ENCODE measurements at regions not wholly inside any gene's neighbourhood (a gene's known extent, or its start where the extent isn't known, plus 50 kb on each side); places are given as distances from the start of the nearest gene placed in this dataset.

- TF ChIP-seq POLR2A (IDR thresholded peaks at IDR 0.05), result no peak
- TF ChIP-seq CTCF (IDR thresholded peaks at IDR 0.05), result no peak
These were observed 71.4 kb upstream of the COL5A1 start for GRCh38 chr9:134570151-134570621.
